ENCODE measurements at regions not wholly inside any gene's neighbourhood (a gene's known extent, or its start where the extent isn't known, plus 50 kb on each side); places are given as distances from the start of the nearest gene placed in this dataset.

DNA sequence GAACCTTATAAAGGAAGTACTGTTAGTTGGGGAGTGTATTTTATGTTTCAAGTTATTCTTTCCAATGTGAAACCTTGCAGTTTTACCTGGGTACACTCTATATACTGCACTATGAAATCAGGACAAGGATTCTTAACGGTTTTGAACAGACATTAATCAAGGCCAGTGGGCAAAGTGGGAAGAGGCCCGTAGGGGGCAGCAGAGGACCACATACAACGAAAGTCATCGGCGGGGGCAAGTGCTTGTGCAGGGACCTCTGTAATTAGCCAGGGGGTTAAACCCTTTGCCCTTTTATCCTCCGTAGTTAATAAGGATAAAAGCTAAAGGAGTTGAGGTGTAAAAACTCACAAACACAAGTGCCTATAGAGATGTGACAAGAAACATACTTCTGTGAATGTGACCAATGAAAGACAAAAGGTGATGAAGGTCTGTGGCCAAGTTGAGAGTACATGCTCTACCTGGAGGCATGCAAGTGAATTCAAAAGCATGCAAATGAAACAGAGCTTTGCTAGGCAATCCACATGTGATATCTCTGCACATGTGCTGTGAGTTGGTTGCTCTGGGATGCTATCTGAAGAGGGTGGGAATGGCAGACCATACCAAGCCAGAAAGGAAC, 392.7 kb upstream of the MAN1A1 start:
- BruUV-seq (replicated peaks), result no TSS peak
- Histone ChIP-seq H2AK9ac (replicated peaks; ENCODE audit: low read depth, low read length, poor library complexity) (no peak overlapping the region), H3K56ac (ENCODE audit: extremely low read depth, insufficient read depth, low read length) (no peak overlapping the region), H4K5ac (ENCODE audit: low read depth, low read length) (no peak overlapping the region), H3K9ac (ENCODE audit: low read depth, low read length) (no peak overlapping the region), H3K4me1 (ENCODE audit: control insufficient read depth, insufficient read depth, low read length) (no peaks in the 10 kb centered on the region), H3K36me3 (ENCODE audit: control insufficient read depth, insufficient read depth, low read length) (no peaks in the 10 kb centered on the region), H3K9me3 (ENCODE audit: control insufficient read depth, insufficient read depth, low read length) (no peaks in the 10 kb centered on the region), H3K4ac (ENCODE audit: low read depth, low read length) (no peak overlapping the region), H4K8ac (ENCODE audit: low read depth in 2 of 2, low read length in 2 of 2) (no peak overlapping the region), H3K18ac (ENCODE audit: low read depth, low read length) (no peak overlapping the region), H4K20me1 (ENCODE audit: insufficient read depth, low read length) (no peaks in the 10 kb centered on the region), H2BK20ac (ENCODE audit: low read depth, low read length) (no peak overlapping the region), H2BK15ac (ENCODE audit: low read depth, low read length) (no peak overlapping the region), H3K23ac (ENCODE audit: low read depth, low read length) (no peak overlapping the region), H2AK5ac (ENCODE audit: low read depth, low read length) (no peak overlapping the region), H3K27me3 (ENCODE audit: control insufficient read depth, insufficient read depth, low read length) (no peaks in the 10 kb centered on the region), H3K9me1 (ENCODE audit: insufficient read depth, low read length) (no peaks in the 10 kb centered on the region), H3K4me3 (ENCODE audit: insufficient read depth, low read depth, low read length) (no peak overlapping the region), H3K27ac (ENCODE audit: insufficient read depth, low read length) (no peak overlapping the region), H3K79me1 (ENCODE audit: low read depth in 1 of 2, low read length in 2 of 2) (no peaks in the 10 kb centered on the region), H2BK120ac (ENCODE audit: low read depth, low read length) (no peak overlapping the region), H3K4me2 (ENCODE audit: low read depth, low read length) (no peak overlapping the region), H3K14ac (replicated peaks; ENCODE audit: low read depth, low read length) (no peak overlapping the region), H2BK5ac (ENCODE audit: low read depth, low read length, poor library complexity, severe bottlenecking) (no peak overlapping the region), H2AFZ (replicated peaks; ENCODE audit: low read length, poor library complexity) (no peak overlapping the region), H4K91ac (ENCODE audit: insufficient read depth, low read depth, low read length) (no peak overlapping the region)
- ChIA-PET CTCF (interaction anchor here (0.6 kb wide), 1 partner anchor 22 kb away, joined by 7 read pairs; no protein-coding TSS in a partner anchor), POLR2A (ENCODE audit: unreplicated experiment) (no interaction called here)
- TF ChIP-seq RAD21 (IDR thresholded peaks at IDR 0.05; ENCODE audit: low read length), result peak; percentile 58
- TF ChIP-seq, protein P1, sequence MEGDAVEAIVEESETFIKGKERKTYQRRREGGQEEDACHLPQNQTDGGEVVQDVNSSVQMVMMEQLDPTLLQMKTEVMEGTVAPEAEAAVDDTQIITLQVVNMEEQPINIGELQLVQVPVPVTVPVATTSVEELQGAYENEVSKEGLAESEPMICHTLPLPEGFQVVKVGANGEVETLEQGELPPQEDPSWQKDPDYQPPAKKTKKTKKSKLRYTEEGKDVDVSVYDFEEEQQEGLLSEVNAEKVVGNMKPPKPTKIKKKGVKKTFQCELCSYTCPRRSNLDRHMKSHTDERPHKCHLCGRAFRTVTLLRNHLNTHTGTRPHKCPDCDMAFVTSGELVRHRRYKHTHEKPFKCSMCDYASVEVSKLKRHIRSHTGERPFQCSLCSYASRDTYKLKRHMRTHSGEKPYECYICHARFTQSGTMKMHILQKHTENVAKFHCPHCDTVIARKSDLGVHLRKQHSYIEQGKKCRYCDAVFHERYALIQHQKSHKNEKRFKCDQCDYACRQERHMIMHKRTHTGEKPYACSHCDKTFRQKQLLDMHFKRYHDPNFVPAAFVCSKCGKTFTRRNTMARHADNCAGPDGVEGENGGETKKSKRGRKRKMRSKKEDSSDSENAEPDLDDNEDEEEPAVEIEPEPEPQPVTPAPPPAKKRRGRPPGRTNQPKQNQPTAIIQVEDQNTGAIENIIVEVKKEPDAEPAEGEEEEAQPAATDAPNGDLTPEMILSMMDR (conservative IDR thresholded peaks at IDR 0.05; ENCODE audit: low read depth, low read length), result peak; percentile 63
- TF ChIP-seq SMC3 (IDR thresholded peaks at IDR 0.05; ENCODE audit: low read depth, low read length), result peak; percentile 20; the same call in 1 of the 2 replicates
- TF ChIP-seq FOS (IDR thresholded peaks at IDR 0.05; ENCODE audit: low read depth, low read length), result no peak
- DNase-seq, result peak; percentile 24
- dilution Hi-C loops (cut with HindIII; ENCODE audit: low sequenced_read_pairs, unreplicated experiment), result no loop called here
- ATAC-seq (ENCODE audit: low read depth), result peak; percentile 57
- in situ Hi-C loops (cut with MboI; ENCODE audit: low sequenced_read_pairs), result no loop called here
- WGBS, 2 experiments (ENCODE audit: extremely low coverage in 2 of 2, insufficient read length in 1 of 2), result no CpG with 5 or more reads among the region's 6 CpGs
- intact Hi-C loops (cut with micrococcal nuclease), result loop anchor here (10.0 kb wide), 1 partner anchor 597 kb away; no protein-coding TSS in a partner anchor

Measured in IMR-90 (cell line).